GM12878 (cell line): ENCODE measurements at regions not wholly inside any gene's neighbourhood (a gene's known extent, or its start where the extent isn't known, plus 50 kb on each side); places are given as distances from the start of the nearest gene placed in this dataset.

Experiments
- ATAC-seq: fragments of 200-7000 bp; cut with Tn5 transposase; 3 replicates; pipeline ENCODE4 v1.9.1; 2020; ENCODE audit warnings: mild to moderate bottlenecking, moderate library complexity
- BruUV-seq: library from RNA; stranded (reverse); fragments of 400-500 nt; replicated peaks from 2 replicates; lab custom pipeline; 2021; lab: Mats Ljungman, UMichigan
- CTCF ChIA-PET: fragments of 300-600 bp; sonication (Branson Sonifier 250); formaldehyde crosslinking; extraction: SDS; loops from one replicate; lab custom pipeline; 2021; ENCODE audit warnings: inconsistent platforms; lab: Yijun Ruan, JAX
- POLR2A ChIA-PET: fragments of 350-600 bp; formaldehyde crosslinking; extraction: SDS; loops from one replicate; lab custom pipeline; 2021; ENCODE audit warnings: inconsistent platforms; lab: Charles Lee
- RAD21 ChIA-PET: fragments of 300-600 bp; sonication (Branson Sonifier 250); formaldehyde crosslinking; loops from one replicate; lab custom pipeline; 2023; ENCODE audit warnings: antibody characterized with exemption; ENCODE audit not compliant: unreplicated experiment; lab: Charles Lee
- SMC1A ChIA-PET: fragments of 300-600 bp; sonication (Branson Sonifier 250); formaldehyde crosslinking; loops from one replicate; lab custom pipeline; 2023; ENCODE audit not compliant: unreplicated experiment, uncharacterized antibody; lab: Charles Lee
- DNase-seq: peaks from one replicate; pipeline ENCODE4 v3.0.0-alpha.2; 2011; ENCODE audit warnings: low read depth, low spot score
- FAIRE-seq: peaks from 3 replicates; lab custom pipeline; 2011; peaks lifted over from hg19 to GRCh38; lab: Jason Lieb, UNC
- H2AFZ ChIP-seq: 2 replicates; pipeline ENCODE4 v1.6.0; 2011; ENCODE audit warnings: low read depth, low read length, control low read depth; ENCODE audit not compliant: control insufficient read depth
- H3K27ac ChIP-seq: 2 replicates; pipeline ENCODE4 v1.5.1; 2011; ENCODE audit warnings: control low read depth; ENCODE audit not compliant: control insufficient read depth, insufficient read depth
- H3K27me3 ChIP-seq, 2 experiments: replicated peaks in 1 of 2; 2 replicates each; pipeline versions ENCODE4 v1.6.0 to v1.6.1; 2011; ENCODE audit warnings: low read length in 1 of 2; ENCODE audit not compliant: control insufficient read depth in 2 of 2, insufficient read depth in 2 of 2
- H3K36me3 ChIP-seq, 2 experiments: 2 replicates each; pipeline ENCODE4 v1.5.1; 2011; ENCODE audit warnings: low read length in 1 of 2; ENCODE audit not compliant: control insufficient read depth in 2 of 2, insufficient read depth in 2 of 2
- H3K4me1 ChIP-seq: 2 replicates; pipeline ENCODE4 v1.6.1; 2011; ENCODE audit warnings: mild to moderate bottlenecking, low read length, moderate library complexity, mixed read lengths; ENCODE audit not compliant: control insufficient read depth, insufficient read depth
- H3K4me2 ChIP-seq: 2 replicates; pipeline ENCODE4 v1.6.0; 2011; ENCODE audit warnings: control low read depth; ENCODE audit not compliant: control insufficient read depth, insufficient read depth
- H3K4me3 ChIP-seq: fragments of 200-600 bp; sonication (generic); 2 replicates; pipeline ENCODE4 v1.5.1; 2016
- H3K79me2 ChIP-seq: 2 replicates; pipeline ENCODE4 v1.6.0; 2011; ENCODE audit warnings: low read length; ENCODE audit not compliant: control insufficient read depth, insufficient read depth
- H3K9ac ChIP-seq: 2 replicates; pipeline ENCODE4 v1.8.0; 2011; ENCODE audit warnings: low read length, control low read depth, mixed read lengths; ENCODE audit not compliant: control insufficient read depth, insufficient read depth
- H3K9me3 ChIP-seq: replicated peaks from 3 replicates; pipeline ENCODE4 v1.5.1; 2011; ENCODE audit warnings: mild to moderate bottlenecking, low read length; ENCODE audit not compliant: control insufficient read depth, insufficient read depth
- H4K20me1 ChIP-seq: 2 replicates; pipeline ENCODE4 v1.6.0; 2011; ENCODE audit not compliant: control insufficient read depth, insufficient read depth
- BHLHE40 ChIP-seq, 2 experiments: fragments of 450-650 bp in 1 of 2; IDR thresholded peaks; 2 replicates each; pipeline ENCODE4 v1.6.1; 2011 to 2017; ENCODE audit warnings: low read depth in 2 of 2, borderline replicate concordance in 1 of 2, improper control_type of control experiment in 1 of 2, low read length in 1 of 2, mild to moderate bottlenecking in 1 of 2
- DPF2 ChIP-seq: fragments of 450-650 bp; IDR thresholded peaks from 2 replicates; pipeline ENCODE4 v1.6.1; 2017; ENCODE audit warnings: mild to moderate bottlenecking
- EGR1 ChIP-seq, 2 experiments: IDR thresholded peaks; 1 replicate in 1 of 2; 2 replicates in 1 of 2; pipeline ENCODE4 v1.6.1; 2011 to 2012; ENCODE audit warnings: low read depth in 2 of 2, low read length in 2 of 2, borderline replicate concordance in 1 of 2, mild to moderate bottlenecking in 1 of 2, moderate library complexity in 1 of 2
- EZH2 ChIP-seq: IDR thresholded peaks from 2 replicates; pipeline ENCODE4 v1.6.1; 2012; ENCODE audit warnings: low read depth, mild to moderate bottlenecking, control low read depth, inconsistent platforms, low read length, borderline replicate concordance; ENCODE audit not compliant: control insufficient read depth
- FOXM1 ChIP-seq: IDR thresholded peaks from 2 replicates; pipeline ENCODE4 v1.6.1; 2012; ENCODE audit warnings: low read depth, mild to moderate bottlenecking, inconsistent platforms, low read length, moderate library complexity
- GATAD2B ChIP-seq: fragments of 450-650 bp; conservative IDR thresholded peaks from 2 replicates; pipeline ENCODE4 v1.6.1; 2017; ENCODE audit warnings: low read depth, mild to moderate bottlenecking, moderate library complexity
- IKZF2 ChIP-seq, 2 experiments: fragments of 450-650 bp; IDR thresholded peaks; 2 replicates each; pipeline ENCODE4 v1.6.1; 2017; ENCODE audit warnings: mild to moderate bottlenecking in 2 of 2, moderate library complexity in 2 of 2
- IRF3 ChIP-seq: fragments of 450-650 bp; IDR thresholded peaks from 2 replicates; pipeline ENCODE4 v1.6.1; 2014; ENCODE audit warnings: mild to moderate bottlenecking
- IRF5 ChIP-seq: fragments of 450-650 bp; IDR thresholded peaks from 2 replicates; pipeline ENCODE4 v1.6.1; 2017; ENCODE audit warnings: borderline replicate concordance
- MEF2B ChIP-seq: fragments of 450-650 bp; IDR thresholded peaks from 2 replicates; pipeline ENCODE4 v1.6.1; 2018; ENCODE audit warnings: mild to moderate bottlenecking, moderate library complexity; ENCODE audit not compliant: partially characterized antibody, poor library complexity, severe bottlenecking
- MXI1 ChIP-seq: fragments of 150-350 bp; IDR thresholded peaks from 2 replicates; pipeline ENCODE4 v1.6.1; 2011; ENCODE audit warnings: low read depth, mild to moderate bottlenecking, inconsistent platforms, low read length, improper control_type of control experiment
- NR2C1 ChIP-seq: fragments of 450-650 bp; IDR thresholded peaks from 2 replicates; pipeline ENCODE4 v1.6.1; 2017; ENCODE audit warnings: antibody characterized with exemption, mild to moderate bottlenecking, moderate library complexity
- RFX5 ChIP-seq: IDR thresholded peaks from 2 replicates; pipeline ENCODE4 v1.6.1; 2011; ENCODE audit warnings: low read depth, low read length, improper control_type of control experiment
- SMARCA5 ChIP-seq: fragments of 450-650 bp; IDR thresholded peaks from 2 replicates; pipeline ENCODE4 v1.6.1; 2017; ENCODE audit warnings: mild to moderate bottlenecking
- ZBED1 ChIP-seq: IDR thresholded peaks from 2 replicates; pipeline ENCODE4 v1.6.1; 2016; ENCODE audit warnings: borderline replicate concordance
- in situ Hi-C: fragments of 300-500 bp; cut with MboI; formaldehyde crosslinking; loops from 9 replicates; pipeline ENCODE4 v1.14.3; 2018; ENCODE audit warnings: mixed read lengths
- intact Hi-C: fragments of 100-400 bp; cut with micrococcal nuclease; formaldehyde crosslinking; loops from one replicate; pipeline ENCODE4 v1.14.2; 2022; ENCODE audit not compliant: unreplicated experiment

DNA sequence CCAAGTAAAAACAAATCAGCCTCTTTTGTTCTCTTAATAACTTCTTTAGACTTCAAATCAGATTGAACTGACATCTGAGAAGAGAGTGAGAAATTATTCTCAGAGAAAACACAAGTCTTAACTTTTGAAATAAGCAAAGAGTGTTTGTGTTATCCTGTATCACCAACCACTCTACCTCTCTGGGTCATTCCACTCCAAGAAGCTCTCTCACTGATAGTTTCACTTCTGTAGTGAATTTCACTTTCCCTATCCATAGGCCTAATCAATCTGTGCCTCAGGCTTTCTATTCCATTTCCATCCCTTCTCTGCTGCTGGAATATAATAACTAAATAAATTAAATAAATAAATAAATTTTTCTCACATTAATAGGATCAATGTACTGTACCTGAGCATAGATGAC is 235.0 kb downstream of the HTR1B start:
- H3K27ac ChIP-seq = no peak overlapping the region
- H3K4me3 ChIP-seq = no peak overlapping the region
- CTCF ChIA-PET = no interaction called here
- BruUV-seq = no TSS peak
- no peak overlapping the region for H2AFZ ChIP-seq
- H3K79me2 ChIP-seq = no peaks in the 10 kb centered on the region
- no peak overlapping the region for H3K9ac ChIP-seq
- FAIRE-seq (no peak), DNase-seq (no peak), ATAC-seq (peak; percentile 92)
- POLR2A ChIA-PET = no interaction called here
- SMC1A ChIA-PET = interaction anchor here (0.8 kb wide), 1 partner anchor 89 kb away, joined by 3 read pairs; no protein-coding TSS in a partner anchor
- no peak overlapping the region for H3K4me2 ChIP-seq
- peak in 1 of 2 experiments; percentile 12; a peak in 1 of 4 replicates for TF ChIP-seq IKZF2 (IDR thresholded peaks at IDR 0.05)
- TF ChIP-seq MXI1 = no peak
- TF ChIP-seq BHLHE40 (IDR thresholded peaks at IDR 0.05; ENCODE audit: borderline replicate concordance in 1 of 2, low read depth in 2 of 2, low read length in 1 of 2) = no peak
- TF ChIP-seq ZBED1 = no peak
- 0 out of 2 replicates have a peak, but pooled peaks have one; percentile 55 for TF ChIP-seq RFX5
- H3K9me3 ChIP-seq = no peaks in the 10 kb centered on the region
- RAD21 ChIA-PET = no interaction called here
- intact Hi-C loops = no loop called here
- H3K4me1 ChIP-seq = no peaks in the 10 kb centered on the region
- in situ Hi-C loops = no loop called here
- no peaks in the 10 kb centered on the region for H3K27me3 ChIP-seq
- no peaks in the 10 kb centered on the region for H4K20me1 ChIP-seq
- no peaks in the 10 kb centered on the region for H3K36me3 ChIP-seq

- no peaks in the 10 kb centered on the region for H3K4me1 ChIP-seq
- SMC1A ChIA-PET = no interaction called here
- intact Hi-C loops (no loop called here), in situ Hi-C loops (no loop called here)
- BruUV-seq = no TSS peak
- H3K27ac ChIP-seq = no peak overlapping the region
- no peaks in the 10 kb centered on the region for H3K9me3 ChIP-seq
- no peak overlapping the region for H3K4me3 ChIP-seq
- ATAC-seq (no peak), FAIRE-seq (no peak), DNase-seq (no peak)
- H2AFZ ChIP-seq = no peak overlapping the region
- H3K36me3 ChIP-seq = no peaks in the 10 kb centered on the region
- no peak overlapping the region for H3K4me2 ChIP-seq
- RAD21 ChIA-PET = no interaction called here
- POLR2A ChIA-PET = no interaction called here
- no peak overlapping the region for H3K9ac ChIP-seq
- H3K79me2 ChIP-seq = no peaks in the 10 kb centered on the region
- CTCF ChIA-PET = no interaction called here
- H4K20me1 ChIP-seq = no peaks in the 10 kb centered on the region
- H3K27me3 ChIP-seq = no peaks in the 10 kb centered on the region
- no peak for TF ChIP-seq FOXM1
- TF ChIP-seq ZBED1 = no peak
- TF ChIP-seq GATAD2B = no peak
- no peak for TF ChIP-seq SMARCA5
- TF ChIP-seq EGR1 (IDR thresholded peaks at IDR 0.05; ENCODE audit: borderline replicate concordance in 1 of 2, low read depth in 2 of 2, low read length in 2 of 2) = no peak
- no peak for TF ChIP-seq IRF5
- no peak for TF ChIP-seq DPF2
- TF ChIP-seq EZH2 = no peak
- TF ChIP-seq NR2C1 = no peak
- TF ChIP-seq MEF2B = no peak
- TF ChIP-seq IRF3 = no peak
Observed at GRCh38 chr6:77217896-77218295, 245.4 kb downstream of the HTR1B start.
